ENCODE measurements at regions not wholly inside any gene's neighbourhood (a gene's known extent, or its start where the extent isn't known, plus 50 kb on each side); places are given as distances from the start of the nearest gene placed in this dataset.

GRCh38 chr15:77798847-77799246 lies 166.1 kb upstream of the LINGO1 start:
- Histone ChIP-seq H3K9me3 (replicated peaks) (no peaks in the 10 kb centered on the region), H3K36me3 (no peaks in the 10 kb centered on the region), H3K27me3 (replicated peaks) (peaks cover 14% of the 10 kb centered on the region; the same call in 1 of the 2 replicates), H3K27ac (no peak overlapping the region), H3K4me3 (no peak overlapping the region), H3K4me1 (replicated peaks) (no peaks in the 10 kb centered on the region)
- DNase-seq (ENCODE audit: low read depth in 1 of 2, low spot score in 2 of 2), result no peak

- Histone ChIP-seq H3K27ac (no peak overlapping the region), H3K9me3 (replicated peaks) (no peaks in the 10 kb centered on the region)
Observed at GRCh38 chr15:77798151-77798835, 165.6 kb upstream of the LINGO1 start.

DNA sequence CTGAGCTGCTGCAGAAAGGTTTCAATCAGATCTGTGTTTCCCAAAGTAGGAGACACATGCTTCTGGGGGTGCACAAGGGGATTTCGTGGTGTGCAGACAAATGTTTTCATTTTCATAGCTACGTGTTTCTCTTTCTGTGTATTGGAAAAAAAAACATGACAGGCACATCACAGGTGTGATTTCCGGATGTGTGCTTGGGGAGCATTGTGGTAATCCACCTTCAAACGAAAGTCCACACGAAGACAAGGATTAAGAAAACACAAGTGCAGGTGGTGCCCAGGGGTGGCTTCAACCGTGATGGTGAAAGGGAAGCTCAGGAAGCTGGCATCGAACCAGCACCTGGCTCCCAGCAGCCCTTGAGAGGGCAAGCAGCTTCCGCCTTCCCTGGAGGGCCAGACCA lies 164.6 kb upstream of the LINGO1 start:
- Histone ChIP-seq H3K27me3 (replicated peaks) (peaks cover 15% of the 10 kb centered on the region; the same call in 1 of the 2 replicates), H3K27ac (no peak overlapping the region), H3K9me3 (replicated peaks) (no peaks in the 10 kb centered on the region), H3K4me3 (no peak overlapping the region), H3K36me3 (no peaks in the 10 kb centered on the region), H3K4me1 (replicated peaks) (no peaks in the 10 kb centered on the region)
- no peak for DNase-seq (ENCODE audit: low read depth in 1 of 2, low spot score in 2 of 2)

More at GRCh38 chr15:77798151-77798835, 165.6 kb upstream of the LINGO1 start:
- Histone ChIP-seq H3K36me3 (no peaks in the 10 kb centered on the region), H3K4me1 (replicated peaks) (no peaks in the 10 kb centered on the region), H3K27me3 (replicated peaks) (peaks cover 14% of the 10 kb centered on the region; the same call in 1 of the 2 replicates), H3K4me3 (no peak overlapping the region)
- no peak for DNase-seq (ENCODE audit: low read depth in 1 of 2, low spot score in 2 of 2)

GRCh38 chr15:77796046-77796729 lies 163.5 kb upstream of the LINGO1 start:
- Histone ChIP-seq H3K27me3 (replicated peaks) (peaks cover 19% of the 10 kb centered on the region; the same call in 1 of the 2 replicates), H3K36me3 (no peaks in the 10 kb centered on the region), H3K4me3 (no peak overlapping the region), H3K27ac (no peak overlapping the region), H3K4me1 (replicated peaks) (no peaks in the 10 kb centered on the region), H3K9me3 (replicated peaks) (no peaks in the 10 kb centered on the region)
- no peak for DNase-seq (ENCODE audit: low read depth in 1 of 2, low spot score in 2 of 2)

GRCh38 chr15:77795446-77795845 lies 162.7 kb upstream of the LINGO1 start:
- Histone ChIP-seq H3K4me3 (no peak overlapping the region), H3K36me3 (no peaks in the 10 kb centered on the region), H3K4me1 (replicated peaks) (no peaks in the 10 kb centered on the region), H3K9me3 (replicated peaks) (no peaks in the 10 kb centered on the region), H3K27me3 (replicated peaks) (peaks cover 12% of the 10 kb centered on the region; the same call in 1 of the 2 replicates), H3K27ac (no peak overlapping the region)
- no peak for DNase-seq (ENCODE audit: low read depth in 1 of 2, low spot score in 2 of 2)

- Histone ChIP-seq H3K9me3 (replicated peaks) (no peaks in the 10 kb centered on the region), H3K36me3 (no peaks in the 10 kb centered on the region), H3K27me3 (replicated peaks) (peaks cover 28% of the 10 kb centered on the region), H3K4me3 (no peak overlapping the region), H3K4me1 (replicated peaks) (no peaks in the 10 kb centered on the region), H3K27ac (no peak overlapping the region)
- DNase-seq (ENCODE audit: low read depth in 1 of 2, low spot score in 2 of 2), result no peak
Observed at GRCh38 chr15:77791941-77792340, 159.2 kb upstream of the LINGO1 start.

DNA sequence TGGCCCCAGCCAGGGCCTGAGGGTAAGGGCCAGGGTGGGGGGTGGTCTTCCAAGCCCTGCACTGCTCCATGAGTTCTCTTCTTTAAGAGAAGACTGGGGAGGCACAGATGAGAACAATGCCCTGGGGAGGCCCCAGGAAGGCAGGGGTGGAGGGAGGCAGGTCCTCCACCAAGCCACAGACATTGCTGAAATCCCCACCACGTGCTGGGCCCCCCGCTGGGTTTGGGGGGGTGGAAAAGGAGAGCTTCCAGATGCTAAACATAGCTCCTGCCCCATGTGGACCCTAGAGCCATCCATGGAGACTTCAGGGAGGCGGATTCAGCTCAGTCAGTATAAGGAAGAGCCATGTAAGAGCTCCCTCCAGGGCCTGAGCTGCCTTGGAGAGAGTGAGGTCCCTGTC lies 157.8 kb upstream of the LINGO1 start:
- Histone ChIP-seq H3K4me1 (replicated peaks) (no peaks in the 10 kb centered on the region), H3K4me3 (no peak overlapping the region), H3K36me3 (no peaks in the 10 kb centered on the region), H3K27me3 (replicated peaks) (peaks cover 36% of the 10 kb centered on the region), H3K27ac (no peak overlapping the region), H3K9me3 (replicated peaks) (no peaks in the 10 kb centered on the region)
- DNase-seq (ENCODE audit: low read depth in 1 of 2, low spot score in 2 of 2), result no peak

- DNase-seq (ENCODE audit: low read depth in 1 of 2, low spot score in 2 of 2), result no peak
- Histone ChIP-seq H3K4me3 (no peak overlapping the region), H3K27ac (no peak overlapping the region), H3K4me1 (replicated peaks) (no peaks in the 10 kb centered on the region), H3K9me3 (replicated peaks) (no peaks in the 10 kb centered on the region), H3K27me3 (replicated peaks) (peaks cover 32% of the 10 kb centered on the region), H3K36me3 (no peaks in the 10 kb centered on the region)
Observed at GRCh38 chr15:77786956-77787355, 154.2 kb upstream of the LINGO1 start.

DNA sequence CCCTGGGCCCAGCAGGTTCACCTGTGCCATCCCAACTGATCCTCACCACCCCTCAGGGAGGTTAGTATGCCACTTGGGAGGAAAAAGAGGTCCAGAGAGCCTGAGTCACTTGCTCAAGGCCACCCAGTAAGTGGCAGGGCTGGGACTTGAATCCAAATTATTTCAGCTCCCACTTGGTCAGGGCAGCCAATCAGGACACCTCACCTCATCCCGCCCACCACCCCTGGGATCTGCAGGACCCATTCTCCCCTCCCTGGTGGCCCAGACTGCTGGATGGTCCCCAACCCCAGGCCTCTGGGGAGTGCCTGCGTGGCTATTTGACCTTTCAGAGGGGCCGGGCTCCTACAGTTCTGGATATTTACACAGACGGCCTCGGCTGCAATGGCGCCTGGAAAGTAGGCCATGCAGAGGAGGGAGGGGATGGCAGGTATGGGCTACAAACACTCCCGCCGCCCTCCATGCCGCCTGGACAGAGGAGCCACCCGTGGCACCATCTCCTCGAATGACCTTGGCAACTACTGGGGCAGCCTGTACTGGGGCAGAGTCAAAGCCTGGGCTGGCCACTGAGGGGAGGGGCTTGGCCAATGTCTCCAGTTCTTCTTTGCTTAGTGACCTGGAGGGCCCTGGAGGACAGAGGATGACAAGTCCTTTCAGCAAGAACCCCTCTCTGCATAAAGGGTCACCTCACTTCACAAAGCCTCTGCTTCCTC lies 153.6 kb upstream of the LINGO1 start:
- Histone ChIP-seq H3K4me1 (replicated peaks) (no peaks in the 10 kb centered on the region), H3K4me3 (no peak overlapping the region), H3K9me3 (replicated peaks) (no peaks in the 10 kb centered on the region), H3K36me3 (no peaks in the 10 kb centered on the region), H3K27me3 (replicated peaks) (peaks cover 32% of the 10 kb centered on the region), H3K27ac (no peak overlapping the region)
- no peak for DNase-seq (ENCODE audit: low read depth in 1 of 2, low spot score in 2 of 2)

- no peak for DNase-seq (ENCODE audit: low read depth in 1 of 2, low spot score in 2 of 2)
- Histone ChIP-seq H3K27me3 (replicated peaks) (peaks cover 32% of the 10 kb centered on the region), H3K9me3 (replicated peaks) (no peaks in the 10 kb centered on the region), H3K27ac (no peak overlapping the region), H3K4me1 (replicated peaks) (no peaks in the 10 kb centered on the region), H3K36me3 (no peaks in the 10 kb centered on the region), H3K4me3 (no peak overlapping the region)
Observed at GRCh38 chr15:77784361-77785292, 151.9 kb upstream of the LINGO1 start.

GRCh38 chr15:77783636-77784035 lies 150.9 kb upstream of the LINGO1 start:
- no peak overlapping the region for H3K4me3 ChIP-seq
- DNase-seq (ENCODE audit: low read depth in 1 of 2, low spot score in 2 of 2), result no peak
- no peaks in the 10 kb centered on the region for H3K4me1 ChIP-seq (replicated peaks)
- no peaks in the 10 kb centered on the region for H3K9me3 ChIP-seq (replicated peaks)
- peaks cover 22% of the 10 kb centered on the region for H3K27me3 ChIP-seq (replicated peaks)
- no peak overlapping the region for H3K27ac ChIP-seq
- H3K36me3 ChIP-seq, result no peaks in the 10 kb centered on the region

- Histone ChIP-seq H3K9me3 (replicated peaks) (no peaks in the 10 kb centered on the region), H3K27ac (no peak overlapping the region), H3K36me3 (no peaks in the 10 kb centered on the region), H3K4me3 (no peak overlapping the region), H3K4me1 (replicated peaks) (no peaks in the 10 kb centered on the region), H3K27me3 (replicated peaks) (peaks cover 13% of the 10 kb centered on the region)
- no peak for DNase-seq (ENCODE audit: low read depth in 1 of 2, low spot score in 2 of 2)
Observed at GRCh38 chr15:77782691-77783090, 150.0 kb upstream of the LINGO1 start.

- DNase-seq (ENCODE audit: low read depth in 1 of 2, low spot score in 2 of 2), result no peak
- H3K9me3 ChIP-seq (replicated peaks), result no peaks in the 10 kb centered on the region
- H3K27me3 ChIP-seq (replicated peaks), result peaks cover 7% of the 10 kb centered on the region
- H3K27ac ChIP-seq, result no peak overlapping the region
- no peaks in the 10 kb centered on the region for H3K36me3 ChIP-seq
- no peak overlapping the region for H3K4me3 ChIP-seq
- no peaks in the 10 kb centered on the region for H3K4me1 ChIP-seq (replicated peaks)
Observed at GRCh38 chr15:77781946-77782240, 149.2 kb upstream of the LINGO1 start.
